ENCODE measurements at regions not wholly inside any gene's neighbourhood (a gene's known extent, or its start where the extent isn't known, plus 50 kb on each side); places are given as distances from the start of the nearest gene placed in this dataset.
"Not testable (repeated sequence)": the region's sequence is repeated elsewhere in the genome, so short reads cannot be mapped to it uniquely, and the experiment has no call there.

DNA sequence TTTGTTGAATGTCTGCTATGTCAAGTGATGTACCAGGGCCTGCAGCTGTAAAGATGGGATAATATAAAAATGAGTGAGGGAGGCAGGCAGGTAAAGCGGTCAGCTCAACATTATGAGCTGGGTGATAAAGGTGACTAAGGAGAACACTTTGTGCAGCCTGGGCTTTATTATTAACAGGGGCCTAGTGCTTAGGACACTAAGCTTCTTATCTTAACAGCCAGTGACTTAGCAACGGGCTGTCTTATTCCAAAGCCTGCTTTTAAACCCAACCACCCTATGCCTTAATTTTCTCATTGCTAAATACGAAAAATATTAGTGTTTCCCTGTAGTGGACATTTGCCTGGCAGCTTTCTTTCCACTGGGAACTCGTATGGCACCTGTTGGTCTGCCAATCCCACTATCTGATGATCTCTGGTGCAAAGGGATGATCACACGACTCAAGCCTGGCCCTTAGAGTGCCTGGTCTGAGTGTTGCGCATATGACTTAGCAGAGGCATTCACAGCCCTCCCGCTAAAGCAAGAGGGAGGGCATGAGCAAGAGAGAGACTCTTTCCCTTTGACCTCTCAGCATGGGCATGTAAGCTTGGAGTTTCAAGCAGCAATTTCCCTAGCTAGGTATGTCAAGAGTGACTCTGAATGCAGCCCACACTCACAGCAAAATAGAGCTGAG lies 98.6 kb upstream of the PAPPA2 start:
- in situ Hi-C loops (cut with HindIII; ENCODE audit: low sequenced_read_pairs) = no loop called here
- no peak overlapping the region for H3K4me3 ChIP-seq (ENCODE audit: low read depth, low read length)
- TF ChIP-seq, protein P1, sequence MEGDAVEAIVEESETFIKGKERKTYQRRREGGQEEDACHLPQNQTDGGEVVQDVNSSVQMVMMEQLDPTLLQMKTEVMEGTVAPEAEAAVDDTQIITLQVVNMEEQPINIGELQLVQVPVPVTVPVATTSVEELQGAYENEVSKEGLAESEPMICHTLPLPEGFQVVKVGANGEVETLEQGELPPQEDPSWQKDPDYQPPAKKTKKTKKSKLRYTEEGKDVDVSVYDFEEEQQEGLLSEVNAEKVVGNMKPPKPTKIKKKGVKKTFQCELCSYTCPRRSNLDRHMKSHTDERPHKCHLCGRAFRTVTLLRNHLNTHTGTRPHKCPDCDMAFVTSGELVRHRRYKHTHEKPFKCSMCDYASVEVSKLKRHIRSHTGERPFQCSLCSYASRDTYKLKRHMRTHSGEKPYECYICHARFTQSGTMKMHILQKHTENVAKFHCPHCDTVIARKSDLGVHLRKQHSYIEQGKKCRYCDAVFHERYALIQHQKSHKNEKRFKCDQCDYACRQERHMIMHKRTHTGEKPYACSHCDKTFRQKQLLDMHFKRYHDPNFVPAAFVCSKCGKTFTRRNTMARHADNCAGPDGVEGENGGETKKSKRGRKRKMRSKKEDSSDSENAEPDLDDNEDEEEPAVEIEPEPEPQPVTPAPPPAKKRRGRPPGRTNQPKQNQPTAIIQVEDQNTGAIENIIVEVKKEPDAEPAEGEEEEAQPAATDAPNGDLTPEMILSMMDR (IDR thresholded peaks at IDR 0.05; ENCODE audit: low read depth, low read length, missing control alignments) = no peak
- no peak for DNase-seq (ENCODE audit: low read depth)

DNA sequence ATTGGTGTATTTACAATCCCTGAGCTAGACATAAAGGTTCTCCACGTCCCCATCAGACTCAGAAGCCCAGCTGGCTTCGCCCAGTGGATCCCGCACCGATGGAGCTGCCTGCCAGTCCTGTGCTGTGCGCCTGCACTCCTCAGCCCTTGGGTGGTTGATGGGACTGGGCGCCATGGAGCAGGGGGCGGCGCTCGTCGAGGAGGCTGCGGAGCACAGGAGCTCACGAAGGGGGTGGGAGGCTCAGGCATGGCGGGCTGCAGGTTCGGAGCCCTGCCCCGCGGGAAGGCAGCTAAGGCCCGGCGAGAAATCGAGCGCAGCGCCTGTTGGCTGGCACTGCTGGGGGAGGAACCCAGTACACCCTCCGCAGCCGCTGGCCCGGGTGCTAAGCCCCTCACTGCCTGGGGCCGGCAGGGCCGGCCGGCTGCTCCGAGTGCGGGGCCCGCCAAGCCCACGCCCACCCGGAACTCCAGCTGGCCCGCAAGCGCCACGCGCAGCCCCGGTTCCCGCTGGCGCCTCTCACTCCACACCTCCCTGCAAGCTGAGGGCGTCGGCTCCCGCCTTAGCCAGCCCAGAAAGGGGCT lies 113.8 kb upstream of the PAPPA2 start:
- in situ Hi-C loops (cut with HindIII; ENCODE audit: low sequenced_read_pairs); H3K4me3 ChIP-seq (ENCODE audit: low read depth, low read length); DNase-seq (ENCODE audit: low read depth): not testable (repeated sequence)

DNA sequence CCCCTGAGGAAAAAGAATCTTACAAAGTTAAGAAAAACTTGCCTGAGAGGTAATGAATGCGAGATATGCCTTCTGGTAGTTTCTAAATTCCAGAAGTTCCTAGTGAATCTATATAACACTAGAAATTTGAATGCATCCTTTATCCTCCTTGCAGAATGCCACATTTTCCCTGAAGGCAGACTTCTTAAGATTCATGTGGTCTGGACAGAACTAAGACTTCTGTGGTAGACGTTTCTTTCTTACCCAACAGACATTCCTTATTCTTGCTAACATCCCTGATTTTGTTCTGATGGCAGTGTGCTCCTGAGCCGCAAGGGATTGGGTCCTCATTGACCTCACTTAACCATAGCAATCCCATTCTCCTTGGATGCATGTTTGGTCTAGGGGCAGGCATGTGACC lies 121.3 kb upstream of the PAPPA2 start:
- DNase-seq (ENCODE audit: low read depth) = no peak
- TF ChIP-seq, protein P1 (IDR thresholded peaks at IDR 0.05; ENCODE audit: low read depth, low read length, missing control alignments) = no peak
- H3K4me3 ChIP-seq (ENCODE audit: low read depth, low read length) = no peak overlapping the region
- in situ Hi-C loops (cut with HindIII; ENCODE audit: low sequenced_read_pairs) = no loop called here

DNA sequence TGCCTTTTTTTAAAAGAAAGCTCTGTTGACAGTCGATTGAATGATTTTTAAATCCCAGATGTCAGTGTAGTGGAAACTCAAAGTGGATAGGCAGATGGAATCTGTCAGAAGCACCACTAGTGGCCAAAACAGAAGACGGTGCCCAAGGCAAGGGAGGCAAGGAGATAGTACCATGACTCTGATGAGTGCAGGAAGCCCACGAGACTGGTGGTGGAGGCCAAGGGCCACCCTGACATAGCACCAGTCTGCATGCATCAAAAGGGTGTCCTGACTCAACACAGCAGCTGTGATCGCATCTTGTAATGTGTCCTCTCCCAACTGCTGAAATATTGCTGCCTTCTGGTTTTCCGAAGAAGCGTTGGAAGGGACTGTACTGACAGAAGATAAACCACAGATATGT lies 124.1 kb upstream of the PAPPA2 start:
- TF ChIP-seq, protein P1 (IDR thresholded peaks at IDR 0.05; ENCODE audit: low read depth, low read length, missing control alignments) = no peak
- in situ Hi-C loops (cut with HindIII; ENCODE audit: low sequenced_read_pairs) = no loop called here
- no peak for DNase-seq (ENCODE audit: low read depth)
- no peak overlapping the region for H3K4me3 ChIP-seq (ENCODE audit: low read depth, low read length)

DNA sequence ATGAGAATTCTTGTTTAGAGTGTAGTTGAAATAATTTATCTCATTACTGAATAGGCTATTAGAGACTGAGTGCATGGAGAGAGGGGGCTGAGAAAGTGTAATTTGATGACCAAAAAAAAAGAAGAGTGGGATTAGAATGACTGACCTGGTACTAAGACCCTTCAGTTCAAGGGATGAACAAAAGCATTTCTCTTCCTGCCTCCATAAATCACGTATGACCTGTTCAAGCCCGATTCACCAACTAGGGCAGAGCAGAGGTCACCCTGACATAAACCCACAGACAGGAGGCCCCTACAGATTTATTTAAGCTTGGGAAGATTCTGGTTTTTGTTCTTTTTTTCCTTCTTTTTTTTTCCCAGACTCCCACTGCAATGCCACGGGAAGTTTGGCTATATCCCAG lies 123.7 kb upstream of the COP1 start:
- no peak overlapping the region for H3K4me3 ChIP-seq (ENCODE audit: low read depth, low read length)
- DNase-seq (ENCODE audit: low read depth) = no peak
- TF ChIP-seq, protein P1 (IDR thresholded peaks at IDR 0.05; ENCODE audit: low read depth, low read length, missing control alignments) = no peak
- in situ Hi-C loops (cut with HindIII; ENCODE audit: low sequenced_read_pairs) = no loop called here

DNA sequence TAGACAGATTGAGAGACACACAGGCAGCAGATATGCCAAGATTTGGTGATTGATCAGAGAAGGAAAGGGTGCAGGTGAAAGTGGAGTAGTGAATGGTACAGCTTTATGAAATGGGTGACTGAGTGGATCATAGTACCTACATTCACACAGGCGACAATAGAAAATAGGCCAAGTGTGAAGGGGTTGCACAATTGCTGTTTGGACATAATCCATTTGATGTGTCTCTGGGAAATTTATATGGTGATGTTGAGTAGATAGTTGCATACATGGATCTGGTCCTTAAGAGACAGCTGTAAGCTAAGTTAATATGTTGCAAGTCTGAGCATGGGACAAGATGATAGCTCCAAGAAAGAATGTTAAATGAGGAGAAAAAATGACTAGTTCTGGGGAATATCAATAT lies 118.6 kb upstream of the COP1 start:
- in situ Hi-C loops (cut with HindIII; ENCODE audit: low sequenced_read_pairs) = no loop called here
- no peak overlapping the region for H3K4me3 ChIP-seq (ENCODE audit: low read depth, low read length)
- no peak for DNase-seq (ENCODE audit: low read depth)
- TF ChIP-seq, protein P1 (IDR thresholded peaks at IDR 0.05; ENCODE audit: low read depth, low read length, missing control alignments) = no peak

DNA sequence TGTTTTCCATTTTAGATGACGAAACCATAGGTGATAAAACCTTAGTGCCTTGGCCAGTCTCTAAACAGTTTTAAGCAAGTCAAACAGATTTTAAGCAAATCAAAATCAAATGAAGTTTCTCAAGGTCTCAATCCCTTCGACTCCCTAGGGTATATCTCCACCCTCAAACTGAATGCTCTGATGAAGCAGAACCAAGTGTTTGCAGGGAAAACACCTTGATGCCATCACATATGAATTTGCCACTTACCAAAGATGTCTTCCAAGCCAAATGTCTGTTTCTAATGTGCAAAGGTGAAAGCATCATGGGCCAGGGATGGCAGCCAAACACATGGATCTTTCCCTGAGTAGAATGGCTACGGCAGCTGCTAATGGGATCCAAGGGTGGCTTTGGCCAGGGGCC lies 116.4 kb upstream of the COP1 start:
- no peak overlapping the region for H3K4me3 ChIP-seq (ENCODE audit: low read depth, low read length)
- TF ChIP-seq, protein P1 (IDR thresholded peaks at IDR 0.05; ENCODE audit: low read depth, low read length, missing control alignments) = no peak
- no peak for DNase-seq (ENCODE audit: low read depth)
- in situ Hi-C loops (cut with HindIII; ENCODE audit: low sequenced_read_pairs) = no loop called here

Measured in astrocyte of the cerebellum (primary cell).